HepG2 (cell line): ENCODE measurements at regions not wholly inside any gene's neighbourhood (a gene's known extent, or its start where the extent isn't known, plus 50 kb on each side); places are given as distances from the start of the nearest gene placed in this dataset.

Experiments used
- ATAC-seq: fragments of 200-7000 bp; cut with Tn5 transposase; 3 replicates; pipeline ENCODE4 v1.9.1; 2020; ENCODE audit warnings: mild to moderate bottlenecking, moderate library complexity
- BruUV-seq: library from RNA; stranded (reverse); fragments of 400-500 nt; replicated peaks from 2 replicates; lab custom pipeline; 2021; lab: Mats Ljungman, UMichigan
- CTCF ChIA-PET: fragments of 300-600 bp; formaldehyde crosslinking; extraction: SDS; loops from one replicate; lab custom pipeline; 2021; ENCODE audit warnings: low total read pairs, inconsistent platforms, low intra/inter-chr PET ratio; lab: Yijun Ruan, JAX
- POLR2A ChIA-PET: fragments of 350-600 bp; sonication (Branson Sonifier 250); formaldehyde crosslinking; loops from one replicate; lab custom pipeline; 2020; ENCODE audit warnings: antibody characterized with exemption, inconsistent platforms; lab: Yijun Ruan, JAX
- DNase-seq: peaks from one replicate; pipeline ENCODE4 v3.0.0-alpha.2; 2015; ENCODE audit warnings: low spot score
- FAIRE-seq: peaks from 3 replicates; lab custom pipeline; 2011; peaks lifted over from hg19 to GRCh38; lab: Jason Lieb, UNC
- H2AFZ ChIP-seq: one replicate; pipeline ENCODE4 v1.6.1; 2011; ENCODE audit warnings: low read length, inconsistent platforms
- H3K27ac ChIP-seq: fragments of 300-600 bp; 3 replicates; pipeline ENCODE4 v1.8.0; 2011; ENCODE audit warnings: mixed run types, mild to moderate bottlenecking, mixed read lengths, low read length, inconsistent platforms; ENCODE audit not compliant: insufficient read depth; ENCODE audit errors: extremely low read length
- H3K27me3 ChIP-seq, 2 experiments: fragments of 200-600 bp in 1 of 2; 2 replicates in 1 of 2; 3 replicates in 1 of 2; pipeline versions ENCODE4 v1.6.0 to v1.8.0; 2011; ENCODE audit warnings: low read length in 2 of 2, mild to moderate bottlenecking in 2 of 2, moderate library complexity in 2 of 2, inconsistent platforms in 1 of 2; ENCODE audit not compliant: insufficient read depth in 2 of 2, control insufficient read depth in 1 of 2
- H3K36me3 ChIP-seq, 2 experiments: fragments of 200-600 bp in 1 of 2; replicated peaks in 1 of 2; 2 replicates in 1 of 2; 3 replicates in 1 of 2; pipeline versions ENCODE4 v1.5.1 to v1.8.0; 2011; ENCODE audit warnings: low read length in 2 of 2, inconsistent platforms in 1 of 2; ENCODE audit not compliant: insufficient read depth in 2 of 2, control insufficient read depth in 1 of 2
- H3K4me1 ChIP-seq: 2 replicates; pipeline ENCODE4 v1.5.1; 2012; ENCODE audit warnings: low read length, inconsistent platforms; ENCODE audit not compliant: insufficient read depth
- H3K4me2 ChIP-seq: 2 replicates; pipeline ENCODE4 v1.6.0; 2011; ENCODE audit warnings: low read depth, low read length, inconsistent platforms
- H3K4me3 ChIP-seq, 3 experiments: fragments of 200-600 bp in 1 of 3; sonication (generic), shearing (Covaris generic) in 1 of 3; replicated peaks in 1 of 3; 2 replicates each; pipeline ENCODE4 v1.5.1; 2011 to 2016; ENCODE audit warnings: low read length in 3 of 3, inconsistent platforms in 2 of 3, low read depth in 2 of 3, mild to moderate bottlenecking in 2 of 3, control low read depth in 1 of 3, mixed read lengths in 1 of 3; ENCODE audit not compliant: insufficient read depth in 1 of 3
- H3K79me2 ChIP-seq: one replicate; pipeline ENCODE4 v1.6.1; 2011; ENCODE audit warnings: low read length, inconsistent platforms; ENCODE audit not compliant: insufficient read depth
- H3K9ac ChIP-seq: 2 replicates; pipeline ENCODE4 v1.6.0; 2011; ENCODE audit warnings: mild to moderate bottlenecking, low read depth, low read length, inconsistent platforms; ENCODE audit not compliant: insufficient read depth
- H3K9me3 ChIP-seq: 2 replicates; pipeline ENCODE4 v1.5.1; 2012; ENCODE audit warnings: mild to moderate bottlenecking, low read length
- H4K20me1 ChIP-seq: 2 replicates; pipeline ENCODE4 v1.6.0; 2011; ENCODE audit warnings: inconsistent platforms, mild to moderate bottlenecking, low read length, moderate library complexity; ENCODE audit not compliant: insufficient read depth
- BORCS8-MEF2B ChIP-seq: sonication (generic); formaldehyde crosslinking; IDR thresholded peaks from 2 replicates; pipeline ENCODE4 v1.8.0; 2022; ENCODE audit warnings: mild to moderate bottlenecking, missing genetic modification reagents
- GTF2F1 ChIP-seq: fragments of 150-350 bp; IDR thresholded peaks from 2 replicates; pipeline ENCODE4 v1.6.1; 2014; ENCODE audit warnings: low read length
- HMG20A ChIP-seq: IDR thresholded peaks from 2 replicates; pipeline ENCODE4 v1.6.1; 2016; ENCODE audit warnings: borderline replicate concordance
- HNRNPH1 ChIP-seq: fragments of 200-400 bp; formaldehyde crosslinking; optimal IDR thresholded peaks from 2 replicates; pipeline ENCODE3; 2017; ENCODE audit warnings: mild to moderate bottlenecking, low read depth, low read length
- MED13 ChIP-seq: sonication (generic); formaldehyde crosslinking; IDR thresholded peaks from 2 replicates; pipeline ENCODE4 v1.5.0; 2020; ENCODE audit warnings: missing genetic modification reagents
- RBM22 ChIP-seq: fragments of 200-400 bp; formaldehyde crosslinking; optimal IDR thresholded peaks from 2 replicates; pipeline ENCODE3; 2017; ENCODE audit warnings: mild to moderate bottlenecking, low read length, moderate library complexity
- SSRP1 ChIP-seq: IDR thresholded peaks from 2 replicates; pipeline ENCODE4 v1.6.1; 2016; ENCODE audit warnings: control low read depth
- TBX3 ChIP-seq: fragments of 450-650 bp; IDR thresholded peaks from 2 replicates; pipeline ENCODE4 v1.6.1; 2017; ENCODE audit warnings: antibody characterized with exemption, mild to moderate bottlenecking, inconsistent platforms, borderline replicate concordance
- TOE1 ChIP-seq: sonication (generic); formaldehyde crosslinking; IDR thresholded peaks from 2 replicates; pipeline ENCODE4 v1.4.0; 2020; ENCODE audit warnings: mild to moderate bottlenecking, missing genetic modification reagents
- ZBTB3 ChIP-seq: sonication (generic); formaldehyde crosslinking; IDR thresholded peaks from 2 replicates; pipeline ENCODE4 v1.4.0; 2020; ENCODE audit warnings: low read depth, mild to moderate bottlenecking, moderate library complexity, missing genetic modification reagents, borderline replicate concordance
- ZFP82 ChIP-seq: sonication (generic); formaldehyde crosslinking; IDR thresholded peaks from 2 replicates; pipeline ENCODE4 v1.5.1; 2020; ENCODE audit warnings: mild to moderate bottlenecking, missing genetic modification reagents, borderline replicate concordance
- ZMYM3 ChIP-seq: sonication (generic); formaldehyde crosslinking; IDR thresholded peaks from 2 replicates; pipeline ENCODE4 v1.5.1; 2020; ENCODE audit warnings: mild to moderate bottlenecking, missing genetic modification reagents
- ZNF761 ChIP-seq: sonication (generic); formaldehyde crosslinking; conservative IDR thresholded peaks from 2 replicates; pipeline ENCODE4 v1.4.0; 2020; ENCODE audit warnings: mild to moderate bottlenecking, missing genetic modification reagents
- WGBS: methylation state at CpG from one replicate; pipeline ENCODE4 v1.1.6; 2017; ENCODE audit warnings: low lambda C conversion rate; 5-methylcytosine and 5-hydroxymethylcytosine counted together
- in situ Hi-C: cut with HindIII; loops from 2 replicates; pipeline ENCODE4 v1.10.0; 2017; ENCODE audit warnings: low pct_unique_long_range_greater_than_20kb; ENCODE audit not compliant: extremely low pct_ligation_motif_present
- intact Hi-C: fragments of 100-400 bp; cut with micrococcal nuclease; formaldehyde crosslinking; loops from one replicate; pipeline ENCODE4 v1.10.0; 2022; ENCODE audit not compliant: unreplicated experiment
- TF ChIP-seq, protein P1 (sequence below): sonication (generic); formaldehyde crosslinking; IDR thresholded peaks from 2 replicates; pipeline ENCODE4 v1.5.0; 2020; ENCODE audit warnings: mild to moderate bottlenecking, missing genetic modification reagents, borderline replicate concordance
- TF ChIP-seq, protein P2 (sequence below): sonication (generic); formaldehyde crosslinking; IDR thresholded peaks from 2 replicates; pipeline ENCODE4 v1.5.1; 2020; ENCODE audit warnings: mild to moderate bottlenecking, missing genetic modification reagents
- TF ChIP-seq, protein P3 (sequence below): IDR thresholded peaks from 2 replicates; pipeline ENCODE4 v1.6.1; 2016; ENCODE audit warnings: low read depth, borderline replicate concordance
- TF ChIP-seq, protein P4 (sequence below): sonication (generic); formaldehyde crosslinking; IDR thresholded peaks from 2 replicates; pipeline ENCODE4 v1.8.0; 2022; ENCODE audit warnings: low read depth, missing genetic modification reagents

DNA sequence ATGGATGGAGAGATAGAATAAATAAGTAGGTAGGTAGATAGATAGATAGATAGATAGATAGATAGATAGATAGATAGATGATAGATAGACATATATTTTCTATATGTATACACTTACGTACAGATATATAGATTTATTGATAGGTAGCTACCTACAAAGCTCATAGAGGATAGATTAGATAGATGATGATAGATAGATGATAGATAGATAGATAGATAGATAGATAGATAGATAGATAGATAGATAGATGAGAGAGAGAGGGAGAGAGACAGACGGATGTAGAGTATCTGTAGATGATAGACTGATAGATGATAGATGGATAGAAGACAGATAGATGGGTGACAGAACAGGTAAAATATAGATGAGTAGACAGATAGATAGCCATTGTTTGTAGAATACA is 191.3 kb upstream of the PFKP start (continued):
- no peak for TF ChIP-seq ZBTB3 (CRISPR knock-in tag)
- TF ChIP-seq, protein P1, sequence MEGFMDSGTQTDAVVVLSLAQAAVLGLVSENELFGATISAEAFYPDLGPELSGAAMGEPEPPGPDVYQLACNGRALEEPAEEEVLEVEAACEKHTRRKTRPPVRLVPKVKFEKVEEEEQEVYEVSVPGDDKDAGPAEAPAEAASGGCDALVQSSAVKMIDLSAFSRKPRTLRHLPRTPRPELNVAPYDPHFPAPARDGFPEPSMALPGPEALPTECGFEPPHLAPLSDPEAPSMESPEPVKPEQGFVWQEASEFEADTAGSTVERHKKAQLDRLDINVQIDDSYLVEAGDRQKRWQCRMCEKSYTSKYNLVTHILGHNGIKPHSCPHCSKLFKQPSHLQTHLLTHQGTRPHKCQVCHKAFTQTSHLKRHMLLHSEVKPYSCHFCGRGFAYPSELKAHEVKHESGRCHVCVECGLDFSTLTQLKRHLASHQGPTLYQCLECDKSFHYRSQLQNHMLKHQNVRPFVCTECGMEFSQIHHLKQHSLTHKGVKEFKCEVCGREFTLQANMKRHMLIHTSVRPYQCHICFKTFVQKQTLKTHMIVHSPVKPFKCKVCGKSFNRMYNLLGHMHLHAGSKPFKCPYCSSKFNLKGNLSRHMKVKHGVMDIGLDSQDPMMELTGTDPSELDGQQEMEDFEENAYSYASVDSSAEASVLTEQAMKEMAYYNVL (CRISPR knock-in tag) = no peak

DNA sequence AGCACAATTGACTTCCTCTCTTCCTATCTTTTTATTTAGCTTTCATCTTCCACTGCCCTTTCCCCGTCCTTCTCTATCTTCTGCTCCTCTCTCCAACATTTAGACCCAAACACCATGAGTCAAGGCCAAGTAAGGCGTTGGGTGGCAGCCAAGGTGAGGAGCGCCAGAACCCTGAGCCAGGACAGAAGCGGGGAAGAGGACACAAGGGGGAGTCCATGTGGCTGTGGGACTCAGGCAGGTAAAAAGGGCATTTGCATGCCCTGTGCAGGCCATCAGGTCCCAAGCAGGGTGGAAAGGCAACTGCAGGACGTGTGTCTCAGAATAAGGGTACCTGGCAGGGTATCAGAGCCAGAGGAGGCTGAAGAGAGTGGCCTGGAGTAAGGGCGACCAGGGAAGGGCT is 192.4 kb upstream of the PFKP start:
- ChIA-PET CTCF (no interaction called here), POLR2A (no interaction called here)
- DNase-seq (no peak), ATAC-seq (no peak), FAIRE-seq (no peak)
- Histone ChIP-seq H3K4me1 (no peaks in the 10 kb centered on the region), H3K9ac (no peak overlapping the region), H3K9me3 (no peaks in the 10 kb centered on the region), H4K20me1 (no peaks in the 10 kb centered on the region), H3K27ac (no peak overlapping the region), H3K36me3 (no peaks in the 10 kb centered on the region), H3K4me2 (no peak overlapping the region), H2AFZ (no peak overlapping the region), H3K4me3 (no peak overlapping the region), H3K27me3 (peaks cover 2 to 3% of the 10 kb centered on the region in 2 experiments; a peak in 3 of 5 replicates), H3K79me2 (no peaks in the 10 kb centered on the region)
- intact Hi-C loops (no loop called here), in situ Hi-C loops (no loop called here)
- under 1% methylated on average over 6 of the region's 6 CpGs for WGBS
- TF ChIP-seq HNRNPH1 = no peak
- no peak for TF ChIP-seq TBX3
- TF ChIP-seq ZFP82 (CRISPR knock-in tag) = no peak
- TF ChIP-seq GTF2F1 = no peak
- TF ChIP-seq, protein P2, sequence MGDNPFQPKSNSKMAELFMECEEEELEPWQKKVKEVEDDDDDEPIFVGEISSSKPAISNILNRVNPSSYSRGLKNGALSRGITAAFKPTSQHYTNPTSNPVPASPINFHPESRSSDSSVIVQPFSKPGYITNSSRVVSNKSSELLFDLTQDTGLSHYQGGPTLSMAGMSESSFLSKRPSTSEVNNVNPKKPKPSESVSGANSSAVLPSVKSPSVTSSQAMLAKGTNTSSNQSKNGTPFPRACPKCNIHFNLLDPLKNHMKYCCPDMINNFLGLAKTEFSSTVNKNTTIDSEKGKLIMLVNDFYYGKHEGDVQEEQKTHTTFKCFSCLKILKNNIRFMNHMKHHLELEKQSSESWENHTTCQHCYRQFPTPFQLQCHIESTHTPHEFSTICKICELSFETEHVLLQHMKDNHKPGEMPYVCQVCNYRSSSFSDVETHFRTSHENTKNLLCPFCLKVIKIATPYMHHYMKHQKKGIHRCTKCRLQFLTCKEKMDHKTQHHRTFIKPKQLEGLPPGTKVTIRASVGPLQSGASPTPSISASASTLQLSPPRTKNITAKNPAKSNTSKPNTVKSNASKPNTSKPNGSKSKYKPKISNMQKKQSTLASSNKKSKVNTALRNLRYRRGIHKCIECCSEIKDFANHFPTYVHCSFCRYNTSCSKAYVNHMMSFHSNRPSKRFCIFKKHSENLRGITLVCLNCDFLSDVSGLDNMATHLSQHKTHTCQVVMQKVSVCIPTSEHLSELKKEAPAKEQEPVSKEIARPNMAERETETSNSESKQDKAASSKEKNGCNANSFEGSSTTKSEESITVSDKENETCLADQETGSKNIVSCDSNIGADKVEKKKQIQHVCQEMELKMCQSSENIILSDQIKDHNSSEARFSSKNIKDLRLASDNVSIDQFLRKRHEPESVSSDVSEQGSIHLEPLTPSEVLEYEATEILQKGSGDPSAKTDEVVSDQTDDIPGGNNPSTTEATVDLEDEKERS (CRISPR knock-in tag) = no peak
- TF ChIP-seq ZMYM3 (CRISPR knock-in tag) = no peak
- no peak for TF ChIP-seq MED13 (CRISPR knock-in tag)
- no peak for TF ChIP-seq RBM22
- no peak for TF ChIP-seq SSRP1
- TF ChIP-seq BORCS8-MEF2B = no peak
- TF ChIP-seq ZNF761 = no peak
- TF ChIP-seq TOE1 (CRISPR knock-in tag) = no peak
- no peak for TF ChIP-seq HMG20A
- TF ChIP-seq, protein P3, sequence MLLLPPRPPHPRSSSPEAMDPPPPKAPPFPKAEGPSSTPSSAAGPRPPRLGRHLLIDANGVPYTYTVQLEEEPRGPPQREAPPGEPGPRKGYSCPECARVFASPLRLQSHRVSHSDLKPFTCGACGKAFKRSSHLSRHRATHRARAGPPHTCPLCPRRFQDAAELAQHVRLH (CRISPR knock-in tag) = no peak
- TF ChIP-seq, protein P4, sequence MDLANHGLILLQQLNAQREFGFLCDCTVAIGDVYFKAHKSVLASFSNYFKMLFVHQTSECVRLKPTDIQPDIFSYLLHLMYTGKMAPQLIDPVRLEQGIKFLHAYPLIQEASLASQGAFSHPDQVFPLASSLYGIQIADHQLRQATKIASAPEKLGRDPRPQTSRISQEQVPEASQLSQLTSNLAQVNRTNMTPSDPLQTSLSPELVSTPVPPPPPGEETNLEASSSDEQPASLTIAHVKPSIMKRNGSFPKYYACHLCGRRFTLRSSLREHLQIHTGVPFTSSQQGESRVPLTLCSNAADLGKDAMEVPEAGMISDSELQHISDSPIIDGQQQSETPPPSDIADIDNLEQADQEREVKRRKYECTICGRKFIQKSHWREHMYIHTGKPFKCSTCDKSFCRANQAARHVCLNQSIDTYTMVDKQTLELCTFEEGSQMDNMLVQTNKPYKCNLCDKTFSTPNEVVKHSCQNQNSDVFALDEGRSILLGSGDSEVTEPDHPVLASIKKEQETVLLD (CRISPR knock-in tag) = no peak
- BruUV-seq = no TSS peak
